ENCODE measurements at regions not wholly inside any gene's neighbourhood (a gene's known extent, or its start where the extent isn't known, plus 50 kb on each side); places are given as distances from the start of the nearest gene placed in this dataset.

- DNase-seq = no peak
- H3K27ac ChIP-seq (ENCODE audit: low read depth in 1 of 2, low read length in 2 of 2) = no peak overlapping the region
- H3K36me3 Mint-ChIP-seq = no peaks in the 10 kb centered on the region
- intact Hi-C loops (cut with micrococcal nuclease) = no loop called here
- no peaks in the 10 kb centered on the region for H3K4me1 Mint-ChIP-seq
- TF ChIP-seq CTCF (IDR thresholded peaks at IDR 0.05) = no peak
- H3K27me3 ChIP-seq (ENCODE audit: control insufficient read depth in 2 of 2, insufficient read depth in 2 of 2, low read length in 2 of 2) = no peaks in the 10 kb centered on the region
- peaks cover 0 to 1% (median 0%) of the 10 kb centered on the region in 3 donors for H3K27me3 Mint-ChIP-seq (ENCODE audit: low read depth in 3 of 3)
- no peak overlapping the region for H3K4me2 ChIP-seq (replicated peaks; ENCODE audit: extremely low read depth, low read length, poor library complexity, severe bottlenecking)
- H3K9me3 Mint-ChIP-seq = peaks cover 6 to 22% (median 8%) of the 10 kb centered on the region in 7 donors
- H3K79me2 ChIP-seq (ENCODE audit: insufficient read depth, low read length) = no peaks in the 10 kb centered on the region
- H3K4me1 ChIP-seq (ENCODE audit: control insufficient read depth in 1 of 2, insufficient read depth in 2 of 2, low read length in 2 of 2) = no peaks in the 10 kb centered on the region
- no peak overlapping the region for H2AFZ ChIP-seq (ENCODE audit: insufficient read depth, low read depth, low read length, poor library complexity, severe bottlenecking)
- H3K9me3 ChIP-seq (replicated peaks in 1 of 2; ENCODE audit: control insufficient read depth in 1 of 2, insufficient read depth in 1 of 2, low read length in 2 of 2) = peaks cover 5 to 16% of the 10 kb centered on the region in 2 donors
- no peak overlapping the region for H3K27ac Mint-ChIP-seq
- no peaks in the 10 kb centered on the region for H3K36me3 ChIP-seq (replicated peaks in 1 of 2; ENCODE audit: control insufficient read depth in 1 of 2, insufficient read depth in 2 of 2, low read length in 2 of 2)
- H3K4me3 ChIP-seq (replicated peaks in 1 of 3; ENCODE audit: low read depth in 2 of 3, low read length in 3 of 3) = no peak overlapping the region
- no CpG with 5 or more reads among the region's 3 CpGs for WGBS (ENCODE audit: insufficient coverage)
- H3K9ac ChIP-seq (ENCODE audit: insufficient read depth, low read length, poor library complexity, severe bottlenecking) = no peak overlapping the region
- no peak overlapping the region for H3K4me3 Mint-ChIP-seq
- no peaks in the 10 kb centered on the region for H4K20me1 ChIP-seq (ENCODE audit: insufficient read depth, low read length)
Observed at GRCh38 chr21:28509031-28509430, 483.6 kb downstream of the LTN1 start.

GRCh38 chr21:28508126-28508525 lies 484.6 kb downstream of the LTN1 start:
- H3K27ac ChIP-seq (ENCODE audit: low read depth in 1 of 2, low read length in 2 of 2) = no peak overlapping the region
- peaks cover 5 to 16% of the 10 kb centered on the region in 2 donors for H3K9me3 ChIP-seq (replicated peaks in 1 of 2; ENCODE audit: control insufficient read depth in 1 of 2, insufficient read depth in 1 of 2, low read length in 2 of 2)
- no peak overlapping the region for H3K27ac Mint-ChIP-seq
- no peaks in the 10 kb centered on the region for H3K36me3 ChIP-seq (replicated peaks in 1 of 2; ENCODE audit: control insufficient read depth in 1 of 2, insufficient read depth in 2 of 2, low read length in 2 of 2)
- H3K4me1 ChIP-seq (ENCODE audit: control insufficient read depth in 1 of 2, insufficient read depth in 2 of 2, low read length in 2 of 2) = no peaks in the 10 kb centered on the region
- H3K27me3 ChIP-seq (ENCODE audit: control insufficient read depth in 2 of 2, insufficient read depth in 2 of 2, low read length in 2 of 2) = no peaks in the 10 kb centered on the region
- intact Hi-C loops (cut with micrococcal nuclease) = no loop called here
- H3K27me3 Mint-ChIP-seq (ENCODE audit: low read depth in 3 of 3) = peaks cover 0 to 1% (median 0%) of the 10 kb centered on the region in 3 donors
- H3K4me3 Mint-ChIP-seq = no peak overlapping the region
- no peaks in the 10 kb centered on the region for H4K20me1 ChIP-seq (ENCODE audit: insufficient read depth, low read length)
- H3K4me3 ChIP-seq (replicated peaks in 1 of 3; ENCODE audit: low read depth in 2 of 3, low read length in 3 of 3) = no peak overlapping the region
- no peak for TF ChIP-seq CTCF (IDR thresholded peaks at IDR 0.05)
- peaks cover 6 to 27% (median 8%) of the 10 kb centered on the region in 7 donors for H3K9me3 Mint-ChIP-seq
- H3K79me2 ChIP-seq (ENCODE audit: insufficient read depth, low read length) = no peaks in the 10 kb centered on the region
- H3K4me2 ChIP-seq (replicated peaks; ENCODE audit: extremely low read depth, low read length, poor library complexity, severe bottlenecking) = no peak overlapping the region
- no peaks in the 10 kb centered on the region for H3K36me3 Mint-ChIP-seq
- no peak for DNase-seq
- no peak overlapping the region for H3K9ac ChIP-seq (ENCODE audit: insufficient read depth, low read length, poor library complexity, severe bottlenecking)
- H2AFZ ChIP-seq (ENCODE audit: insufficient read depth, low read depth, low read length, poor library complexity, severe bottlenecking) = no peak overlapping the region
- no peaks in the 10 kb centered on the region for H3K4me1 Mint-ChIP-seq
